HEK293 (cell line): ENCODE measurements at regions not wholly inside any gene's neighbourhood (a gene's known extent, or its start where the extent isn't known, plus 50 kb on each side); places are given as distances from the start of the nearest gene placed in this dataset.
"Not testable (repeated sequence)": the region's sequence is repeated elsewhere in the genome, so short reads cannot be mapped to it uniquely, and the experiment has no call there.

Experiments
- CTCF ChIA-PET: fragments of 350-600 bp; formaldehyde crosslinking; extraction: SDS; loops from one replicate; lab custom pipeline; 2021; ENCODE audit warnings: antibody characterized with exemption; lab: Yijun Ruan, JAX
- POLR2A ChIA-PET: fragments of 300-600 bp; formaldehyde crosslinking; extraction: SDS; loops from one replicate; lab custom pipeline; 2020; ENCODE audit warnings: antibody characterized with exemption, inconsistent platforms; lab: Yijun Ruan, JAX
- H3K27ac ChIP-seq: fragments of 200-500 bp; sonication (Bioruptor generic); 2 replicates; pipeline ENCODE4 v1.5.1; 2014; ENCODE audit warnings: low read depth, low read length, control low read depth, inconsistent platforms; ENCODE audit errors: extremely low read depth
- H3K36me3 ChIP-seq, 2 experiments: fragments of 200-500 bp in 1 of 2; sonication (Bioruptor generic) in 1 of 2; 1 replicate in 1 of 2; 2 replicates in 1 of 2; pipeline ENCODE4 v1.5.1; 2014 to 2017; ENCODE audit warnings: inconsistent platforms in 2 of 2, low read length in 2 of 2; ENCODE audit not compliant: control insufficient read depth in 2 of 2, insufficient read depth in 1 of 2
- H3K4me1 ChIP-seq: fragments of 200-500 bp; sonication (Bioruptor generic); 2 replicates; pipeline ENCODE4 v1.5.1; 2014; ENCODE audit warnings: mild to moderate bottlenecking, low read length, inconsistent platforms; ENCODE audit not compliant: control insufficient read depth, insufficient read depth
- H3K4me3 ChIP-seq: 2 replicates; pipeline ENCODE4 v1.5.1; 2011; ENCODE audit warnings: low read depth, mild to moderate bottlenecking, control low read depth, low read length, moderate library complexity
- H3K9me3 ChIP-seq: fragments of 200-500 bp; sonication (Bioruptor generic); 2 replicates; pipeline ENCODE4 v1.5.1; 2014; ENCODE audit warnings: low read depth, low read length, inconsistent platforms; ENCODE audit not compliant: control insufficient read depth, insufficient read depth
- ELK4 ChIP-seq: IDR thresholded peaks from 2 replicates; pipeline ENCODE4 v1.6.1; 2011; ENCODE audit warnings: mild to moderate bottlenecking, low read depth, low read length, borderline replicate concordance
- PRDM1 ChIP-seq: fragments of 450-650 bp; formaldehyde crosslinking; IDR thresholded peaks from 2 replicates; pipeline ENCODE4; 2016; ENCODE audit warnings: missing biosample characterization, missing genetic modification characterization
- SP2 ChIP-seq: fragments of 450-650 bp; formaldehyde crosslinking; IDR thresholded peaks from 2 replicates; pipeline ENCODE4 v1.5.1; 2016; ENCODE audit warnings: missing biosample characterization, missing genetic modification characterization
- ZBTB7A ChIP-seq: fragments of 450-650 bp; formaldehyde crosslinking; IDR thresholded peaks from 2 replicates; pipeline ENCODE4 v1.5.1; 2016; ENCODE audit warnings: low read depth, missing biosample characterization, missing genetic modification characterization
- ZNF112 ChIP-seq: fragments of 450-650 bp; formaldehyde crosslinking; IDR thresholded peaks from 2 replicates; pipeline ENCODE4 v1.5.0; 2017; ENCODE audit warnings: missing biosample characterization, missing genetic modification characterization
- ZNF138 ChIP-seq: fragments of 450-650 bp; formaldehyde crosslinking; IDR thresholded peaks from 2 replicates; pipeline ENCODE4 v1.5.1; 2016; ENCODE audit warnings: missing biosample characterization, missing genetic modification characterization, borderline replicate concordance
- ZNF202 ChIP-seq: fragments of 450-650 bp; formaldehyde crosslinking; IDR thresholded peaks from 2 replicates; pipeline ENCODE4 v1.5.1; 2016; ENCODE audit warnings: missing biosample characterization, missing genetic modification characterization, borderline replicate concordance
- ZNF280D ChIP-seq: fragments of 450-650 bp; formaldehyde crosslinking; IDR thresholded peaks from 2 replicates; pipeline ENCODE4 v1.5.1; 2016; ENCODE audit warnings: missing biosample characterization, missing genetic modification characterization
- ZNF292 ChIP-seq: fragments of 450-650 bp; formaldehyde crosslinking; IDR thresholded peaks from 2 replicates; pipeline ENCODE4 v1.5.1; 2016; ENCODE audit warnings: low read depth, missing biosample characterization, missing genetic modification characterization, borderline replicate concordance
- ZNF335 ChIP-seq: fragments of 450-650 bp; formaldehyde crosslinking; conservative IDR thresholded peaks from 2 replicates; pipeline ENCODE4 v1.5.1; 2016; ENCODE audit warnings: missing biosample characterization, missing genetic modification characterization
- ZNF394 ChIP-seq: fragments of 450-650 bp; formaldehyde crosslinking; IDR thresholded peaks from 2 replicates; pipeline ENCODE4 v1.5.1; 2016; ENCODE audit warnings: missing biosample characterization, missing genetic modification characterization, mild to moderate bottlenecking, moderate library complexity, borderline replicate concordance
- ZNF48 ChIP-seq: fragments of 450-650 bp; formaldehyde crosslinking; IDR thresholded peaks from 2 replicates; pipeline ENCODE4 v1.5.1; 2016; ENCODE audit warnings: missing biosample characterization, missing genetic modification characterization
- ZNF610 ChIP-seq: fragments of 450-650 bp; formaldehyde crosslinking; IDR thresholded peaks from 2 replicates; pipeline ENCODE4 v1.5.1; 2016; ENCODE audit warnings: missing biosample characterization, missing genetic modification characterization, borderline replicate concordance
- ZNF701 ChIP-seq: fragments of 450-650 bp; formaldehyde crosslinking; IDR thresholded peaks from 2 replicates; pipeline ENCODE4 v1.5.1; 2016; ENCODE audit warnings: missing biosample characterization, missing genetic modification characterization
- ZNF785 ChIP-seq: fragments of 450-650 bp; formaldehyde crosslinking; IDR thresholded peaks from 2 replicates; pipeline ENCODE4 v1.5.1; 2016; ENCODE audit warnings: missing biosample characterization, missing genetic modification characterization
- TF ChIP-seq, protein P1 (sequence below): fragments of 450-650 bp; formaldehyde crosslinking; IDR thresholded peaks from 2 replicates; pipeline ENCODE4 v1.5.1; 2017; ENCODE audit warnings: missing biosample characterization, missing genetic modification characterization
- TF ChIP-seq, protein P2 (sequence below): fragments of 450-650 bp; formaldehyde crosslinking; IDR thresholded peaks from 2 replicates; pipeline ENCODE4 v1.5.1; 2016; ENCODE audit warnings: missing biosample characterization, missing genetic modification characterization
- TF ChIP-seq, protein P3 (sequence below): fragments of 450-650 bp; formaldehyde crosslinking; IDR thresholded peaks from 2 replicates; pipeline ENCODE4 v1.5.1; 2016; ENCODE audit warnings: missing biosample characterization, missing genetic modification characterization

DNA sequence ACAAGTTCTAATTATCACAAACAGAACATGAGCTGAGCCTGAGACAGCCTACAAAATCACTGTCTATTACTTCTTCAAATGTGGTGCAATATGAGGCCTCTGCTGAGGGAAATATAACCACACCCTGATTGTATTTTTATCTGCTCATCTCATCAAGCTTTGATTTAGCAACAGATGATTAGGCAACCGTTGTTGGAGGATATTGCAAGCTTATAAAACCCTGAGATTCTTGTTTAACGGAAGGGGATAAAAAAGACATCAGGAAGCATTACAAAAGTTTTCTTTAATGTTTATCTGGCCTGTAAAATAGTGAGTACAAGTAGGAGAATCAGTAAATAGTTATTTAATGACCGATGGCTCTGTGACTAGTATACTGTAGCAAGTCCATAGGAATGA is 108.5 kb downstream of the ZNF330 start (continued):
- TF ChIP-seq ELK4 (no peak), ZNF138 (tag by site-specific recombination) (no peak), ZBTB7A (tag by site-specific recombination) (no peak)
- TF ChIP-seq, protein P1, sequence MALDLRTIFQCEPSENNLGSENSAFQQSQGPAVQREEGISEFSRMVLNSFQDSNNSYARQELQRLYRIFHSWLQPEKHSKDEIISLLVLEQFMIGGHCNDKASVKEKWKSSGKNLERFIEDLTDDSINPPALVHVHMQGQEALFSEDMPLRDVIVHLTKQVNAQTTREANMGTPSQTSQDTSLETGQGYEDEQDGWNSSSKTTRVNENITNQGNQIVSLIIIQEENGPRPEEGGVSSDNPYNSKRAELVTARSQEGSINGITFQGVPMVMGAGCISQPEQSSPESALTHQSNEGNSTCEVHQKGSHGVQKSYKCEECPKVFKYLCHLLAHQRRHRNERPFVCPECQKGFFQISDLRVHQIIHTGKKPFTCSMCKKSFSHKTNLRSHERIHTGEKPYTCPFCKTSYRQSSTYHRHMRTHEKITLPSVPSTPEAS (tag by site-specific recombination), result no peak
- TF ChIP-seq, protein P2, sequence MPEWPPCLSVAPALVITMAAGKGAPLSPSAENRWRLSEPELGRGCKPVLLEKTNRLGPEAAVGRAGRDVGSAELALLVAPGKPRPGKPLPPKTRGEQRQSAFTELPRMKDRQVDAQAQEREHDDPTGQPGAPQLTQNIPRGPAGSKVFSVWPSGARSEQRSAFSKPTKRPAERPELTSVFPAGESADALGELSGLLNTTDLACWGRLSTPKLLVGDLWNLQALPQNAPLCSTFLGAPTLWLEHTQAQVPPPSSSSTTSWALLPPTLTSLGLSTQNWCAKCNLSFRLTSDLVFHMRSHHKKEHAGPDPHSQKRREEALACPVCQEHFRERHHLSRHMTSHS (tag by site-specific recombination), result no peak

DNA sequence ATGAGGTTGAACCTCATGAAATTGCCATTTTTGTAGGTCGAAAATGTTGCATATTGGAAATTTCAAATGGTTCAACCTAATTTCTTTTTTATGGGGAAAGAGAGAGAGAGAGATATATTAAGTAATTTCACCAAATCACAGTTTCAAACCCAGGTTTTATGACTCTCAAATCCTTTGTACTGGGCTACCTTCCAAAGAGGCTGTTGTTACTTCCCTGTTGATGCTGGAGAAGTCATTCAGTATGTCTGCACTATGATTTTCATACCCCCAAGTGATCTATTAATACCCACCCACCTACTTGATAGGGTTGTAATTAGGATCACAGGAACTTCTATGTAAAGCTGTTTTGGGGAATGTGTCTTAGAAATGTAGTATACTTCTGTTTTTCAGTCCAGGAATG is 109.9 kb downstream of the ZNF330 start:
- Histone ChIP-seq H3K4me1 (no peaks in the 10 kb centered on the region), H3K9me3 (no peaks in the 10 kb centered on the region), H3K27ac (no peak overlapping the region), H3K4me3 (no peak overlapping the region), H3K36me3 (no peaks in the 10 kb centered on the region)
- ChIA-PET CTCF (interaction anchor here (1.3 kb wide), 1 partner anchor 17 kb away, joined by 3 read pairs; no protein-coding TSS in a partner anchor), POLR2A (no interaction called here)
- no peak for TF ChIP-seq ZNF280D (tag by site-specific recombination)
- TF ChIP-seq SP2 (tag by site-specific recombination), result no peak
- TF ChIP-seq ZNF292 (tag by site-specific recombination), result no peak

DNA sequence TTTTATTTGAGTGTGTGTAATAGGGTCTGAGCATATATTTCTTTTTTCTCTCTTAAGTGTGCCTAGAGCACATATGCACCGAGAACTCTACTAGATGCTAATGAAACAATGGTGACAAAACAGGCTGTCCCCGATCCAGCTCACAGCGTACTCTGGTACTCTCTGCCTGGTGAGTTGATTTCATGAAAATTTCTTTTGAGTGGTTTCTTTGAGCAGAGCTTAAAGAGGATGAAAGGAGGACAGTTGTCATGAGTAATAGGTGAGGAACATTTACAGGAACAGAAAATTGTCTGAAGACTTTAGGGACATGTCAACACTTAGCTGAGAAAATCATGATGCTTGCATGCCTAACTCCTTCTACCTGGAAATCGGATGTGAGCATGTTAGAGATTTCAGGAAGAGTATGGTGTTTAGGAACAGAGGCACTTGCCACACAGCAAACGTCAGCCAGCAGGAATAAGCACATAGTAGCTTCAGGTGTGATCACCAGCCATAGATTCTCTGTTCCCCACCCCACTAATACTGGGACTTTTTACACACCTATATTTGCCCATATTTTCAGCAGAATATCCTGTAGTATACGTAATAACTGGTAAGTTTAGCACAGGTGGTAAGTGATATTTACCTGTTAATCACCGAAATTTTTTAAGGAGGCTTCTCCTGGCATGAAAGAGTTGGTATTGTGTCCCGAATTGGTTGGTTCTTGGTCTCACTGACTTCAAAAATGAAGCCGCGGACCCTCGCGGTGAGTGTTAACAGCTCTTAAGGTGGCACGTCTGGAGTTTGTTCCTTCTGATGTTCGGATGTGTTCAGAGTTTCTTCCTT is 111.1 kb downstream of the ZNF330 start:
- ChIA-PET POLR2A (no interaction called here), CTCF (no interaction called here)
- Histone ChIP-seq H3K27ac (no peak overlapping the region), H3K9me3 (no peaks in the 10 kb centered on the region), H3K36me3 (no peaks in the 10 kb centered on the region), H3K4me1 (no peaks in the 10 kb centered on the region), H3K4me3 (no peak overlapping the region)
- TF ChIP-seq ZNF202 (no peak), ZNF701 (tag by site-specific recombination) (no peak), ZNF112 (tag by site-specific recombination) (no peak), ZNF785 (tag by site-specific recombination) (no peak), ZNF335 (tag by site-specific recombination) (no peak), ZNF394 (tag by site-specific recombination) (no peak), ZNF48 (tag by site-specific recombination) (no peak), ZNF610 (tag by site-specific recombination) (no peak), PRDM1 (tag by site-specific recombination) (no peak)
- TF ChIP-seq, protein P3, sequence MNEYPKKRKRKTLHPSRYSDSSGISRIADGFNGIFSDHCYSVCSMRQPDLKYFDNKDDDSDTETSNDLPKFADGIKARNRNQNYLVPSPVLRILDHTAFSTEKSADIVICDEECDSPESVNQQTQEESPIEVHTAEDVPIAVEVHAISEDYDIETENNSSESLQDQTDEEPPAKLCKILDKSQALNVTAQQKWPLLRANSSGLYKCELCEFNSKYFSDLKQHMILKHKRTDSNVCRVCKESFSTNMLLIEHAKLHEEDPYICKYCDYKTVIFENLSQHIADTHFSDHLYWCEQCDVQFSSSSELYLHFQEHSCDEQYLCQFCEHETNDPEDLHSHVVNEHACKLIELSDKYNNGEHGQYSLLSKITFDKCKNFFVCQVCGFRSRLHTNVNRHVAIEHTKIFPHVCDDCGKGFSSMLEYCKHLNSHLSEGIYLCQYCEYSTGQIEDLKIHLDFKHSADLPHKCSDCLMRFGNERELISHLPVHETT (tag by site-specific recombination), result no peak
- TF ChIP-seq, all 188 proteins: peak for 0

DNA sequence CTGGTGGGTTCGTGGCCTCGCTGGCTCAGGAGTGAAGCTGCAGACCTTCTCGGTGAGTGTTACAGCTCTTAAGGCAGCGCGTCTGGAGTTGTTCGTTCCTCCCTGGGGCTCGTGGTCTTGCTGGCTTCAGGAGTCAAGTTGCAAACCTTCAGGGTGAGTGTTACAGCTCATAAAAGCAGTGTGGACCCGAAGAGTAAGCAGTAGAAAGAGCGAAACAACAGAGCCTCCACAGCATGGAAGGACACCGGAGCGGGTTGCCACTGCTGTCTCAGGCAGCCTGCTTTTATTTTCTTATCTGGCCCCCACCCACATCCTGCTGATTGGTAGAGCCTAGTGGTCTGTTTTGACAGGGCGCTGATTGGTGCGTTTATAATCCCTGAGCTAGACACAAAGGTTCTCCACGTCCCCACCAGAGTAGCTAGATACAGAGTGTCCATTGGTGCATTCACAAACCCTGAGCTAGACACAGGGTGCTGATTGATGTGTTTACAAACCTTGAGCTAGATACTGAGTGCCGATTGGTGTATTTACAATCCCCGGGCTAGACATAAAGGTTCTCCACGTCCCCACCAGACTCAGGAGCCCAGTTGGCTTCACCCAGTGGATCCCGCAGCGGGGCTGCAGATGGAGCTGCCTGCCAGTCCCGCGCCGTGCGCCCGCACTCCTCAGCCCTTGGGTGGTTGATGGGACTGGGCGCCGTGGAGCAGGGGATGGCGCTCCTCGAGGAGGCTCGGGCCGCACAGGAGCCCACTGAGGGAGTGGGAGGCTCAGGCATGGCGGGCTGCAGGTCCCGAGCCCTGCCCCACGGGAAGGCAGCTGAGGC is 111.9 kb downstream of the ZNF330 start:
- H3K4me1 ChIP-seq, H3K9me3 ChIP-seq, H3K36me3 ChIP-seq, POLR2A ChIA-PET, CTCF ChIA-PET, H3K4me3 ChIP-seq, H3K27ac ChIP-seq: not testable (repeated sequence)
